Tibial nerve (tissue), 4 donors: ENCODE measurements at regions not wholly inside any gene's neighbourhood (a gene's known extent, or its start where the extent isn't known, plus 50 kb on each side); places are given as distances from the start of the nearest gene placed in this dataset.

Experiments used
- DNase-seq, 2 donors: peaks; one replicate each; pipeline ENCODE4 v3.0.0-alpha.2; 2019; ENCODE audit warnings: low spot score in 2 of 2
- H3K27ac ChIP-seq, 4 donors: fragments of 200-600 bp; sonication (generic) in 3 of 4; one replicate each; pipeline ENCODE4 v1.5.1; 2017 to 2019; ENCODE audit warnings: mild to moderate bottlenecking in 1 of 4
- H3K27me3 ChIP-seq, 2 donors: fragments of 200-600 bp; sonication (generic) in 1 of 2; one replicate each; pipeline versions ENCODE4 v1.5.1 to v1.6.0; 2017 to 2019
- H3K36me3 ChIP-seq, 3 donors: fragments of 200-600 bp; sonication (generic); one replicate each; pipeline ENCODE4 v1.5.1; 2018 to 2019
- H3K4me1 ChIP-seq, 4 donors: fragments of 200-600 bp; sonication (generic) in 3 of 4; one replicate each; pipeline ENCODE4 v1.5.1; 2017 to 2019
- H3K4me3 ChIP-seq, 4 donors: fragments of 200-600 bp; sonication (generic) in 3 of 4; one replicate each; pipeline ENCODE4 v1.5.1; 2017 to 2019; ENCODE audit warnings: mild to moderate bottlenecking in 1 of 4, moderate library complexity in 1 of 4
- H3K9me3 ChIP-seq, 4 donors: fragments of 200-600 bp; sonication (generic) in 3 of 4; one replicate each; pipeline ENCODE4 v1.5.1; 2017 to 2019
- EP300 ChIP-seq, 2 donors: sonication (generic); formaldehyde crosslinking; IDR thresholded peaks; one replicate each; pipeline ENCODE4 v1.6.1; 2017; ENCODE audit warnings: antibody characterized with exemption in 2 of 2, mild to moderate bottlenecking in 1 of 2
- POLR2A ChIP-seq, 2 donors: fragments of 450-650 bp; IDR thresholded peaks; one replicate each; pipeline ENCODE4 v1.6.1; 2017; ENCODE audit warnings: antibody characterized with exemption in 2 of 2, mild to moderate bottlenecking in 2 of 2, moderate library complexity in 2 of 2
- WGBS, 2 donors: methylation state at CpG; one replicate each; pipeline ENCODE4 v1.1.5; 2018; 5-methylcytosine and 5-hydroxymethylcytosine counted together
- TF ChIP-seq, protein P1 (sequence below), 5 experiments: fragments of 200-600 bp in 3 of 5; fragments of 450-650 bp in 2 of 5; sonication (generic) in 3 of 5; IDR thresholded peaks; one replicate each; pipeline ENCODE4 v1.5.1; 2016 to 2019; ENCODE audit warnings: antibody characterized with exemption in 5 of 5, mild to moderate bottlenecking in 3 of 5, moderate library complexity in 2 of 5

DNA sequence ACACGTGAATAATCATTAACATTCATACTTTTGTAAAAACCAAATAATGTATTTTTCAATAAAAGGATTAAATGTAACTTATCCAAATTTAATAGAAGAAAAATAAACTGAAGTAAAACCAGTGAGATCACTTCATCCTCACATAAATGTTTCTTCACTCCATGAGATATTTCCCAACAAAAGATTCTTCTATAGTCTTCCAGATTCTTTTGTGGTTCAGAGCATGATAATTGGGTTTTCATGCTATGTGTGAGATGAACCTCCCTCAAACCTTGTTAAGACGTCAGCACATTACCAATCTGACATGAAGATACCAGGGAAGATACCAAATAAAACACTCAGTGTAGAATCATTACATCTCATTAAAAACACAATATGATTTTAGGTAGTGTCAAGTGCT, 62.9 kb upstream of the OXGR1 start:
- H3K36me3 ChIP-seq: no peaks in the 10 kb centered on the region
- H3K27ac ChIP-seq: no peak overlapping the region
- H3K27me3 ChIP-seq: no peaks in the 10 kb centered on the region
- WGBS, 2 donors: 77 to 80% methylated on average over 2 of the region's 2 CpGs
- H3K9me3 ChIP-seq: peaks cover 0 to 14% (median 0%) of the 10 kb centered on the region in 4 donors
- H3K4me3 ChIP-seq: no peak overlapping the region
- H3K4me1 ChIP-seq: no peaks in the 10 kb centered on the region
- DNase-seq: no peak
- TF ChIP-seq POLR2A (IDR thresholded peaks at IDR 0.05): no peak
- no peak for TF ChIP-seq EP300 (IDR thresholded peaks at IDR 0.05)
- TF ChIP-seq, protein P1, sequence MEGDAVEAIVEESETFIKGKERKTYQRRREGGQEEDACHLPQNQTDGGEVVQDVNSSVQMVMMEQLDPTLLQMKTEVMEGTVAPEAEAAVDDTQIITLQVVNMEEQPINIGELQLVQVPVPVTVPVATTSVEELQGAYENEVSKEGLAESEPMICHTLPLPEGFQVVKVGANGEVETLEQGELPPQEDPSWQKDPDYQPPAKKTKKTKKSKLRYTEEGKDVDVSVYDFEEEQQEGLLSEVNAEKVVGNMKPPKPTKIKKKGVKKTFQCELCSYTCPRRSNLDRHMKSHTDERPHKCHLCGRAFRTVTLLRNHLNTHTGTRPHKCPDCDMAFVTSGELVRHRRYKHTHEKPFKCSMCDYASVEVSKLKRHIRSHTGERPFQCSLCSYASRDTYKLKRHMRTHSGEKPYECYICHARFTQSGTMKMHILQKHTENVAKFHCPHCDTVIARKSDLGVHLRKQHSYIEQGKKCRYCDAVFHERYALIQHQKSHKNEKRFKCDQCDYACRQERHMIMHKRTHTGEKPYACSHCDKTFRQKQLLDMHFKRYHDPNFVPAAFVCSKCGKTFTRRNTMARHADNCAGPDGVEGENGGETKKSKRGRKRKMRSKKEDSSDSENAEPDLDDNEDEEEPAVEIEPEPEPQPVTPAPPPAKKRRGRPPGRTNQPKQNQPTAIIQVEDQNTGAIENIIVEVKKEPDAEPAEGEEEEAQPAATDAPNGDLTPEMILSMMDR (IDR thresholded peaks at IDR 0.05): no peak

DNA sequence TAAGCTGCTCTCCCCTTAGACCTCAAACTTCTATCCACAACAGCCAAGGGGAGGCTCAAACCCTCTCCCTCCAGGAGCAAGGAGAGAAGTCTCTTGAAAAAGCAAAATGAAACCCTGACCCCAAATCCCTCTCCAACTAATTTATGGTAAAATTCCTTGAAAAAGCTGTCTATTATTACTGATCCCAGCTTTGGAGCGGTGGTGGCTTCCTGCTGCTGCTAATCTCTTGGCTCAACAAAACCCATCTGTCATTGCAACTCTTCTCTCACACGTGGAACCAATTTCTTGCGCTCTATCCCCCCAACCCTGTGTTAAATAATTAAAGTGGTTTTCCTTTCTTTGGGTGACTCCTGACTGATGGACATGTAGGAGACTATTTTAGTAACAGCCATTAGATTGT, 64.1 kb upstream of the OXGR1 start:
- WGBS, 2 donors: 51 to 70% methylated on average over 3 of the region's 3 CpGs
- H3K27ac ChIP-seq: no peak overlapping the region
- TF ChIP-seq, protein P1 (IDR thresholded peaks at IDR 0.05): no peak
- TF ChIP-seq POLR2A (IDR thresholded peaks at IDR 0.05): no peak
- TF ChIP-seq EP300 (IDR thresholded peaks at IDR 0.05): no peak
- no peak for DNase-seq
- no peaks in the 10 kb centered on the region for H3K4me1 ChIP-seq
- no peak overlapping the region for H3K4me3 ChIP-seq
- H3K27me3 ChIP-seq: no peaks in the 10 kb centered on the region
- H3K36me3 ChIP-seq: no peaks in the 10 kb centered on the region
- H3K9me3 ChIP-seq: peaks cover 0 to 14% (median 0%) of the 10 kb centered on the region in 4 donors

DNA sequence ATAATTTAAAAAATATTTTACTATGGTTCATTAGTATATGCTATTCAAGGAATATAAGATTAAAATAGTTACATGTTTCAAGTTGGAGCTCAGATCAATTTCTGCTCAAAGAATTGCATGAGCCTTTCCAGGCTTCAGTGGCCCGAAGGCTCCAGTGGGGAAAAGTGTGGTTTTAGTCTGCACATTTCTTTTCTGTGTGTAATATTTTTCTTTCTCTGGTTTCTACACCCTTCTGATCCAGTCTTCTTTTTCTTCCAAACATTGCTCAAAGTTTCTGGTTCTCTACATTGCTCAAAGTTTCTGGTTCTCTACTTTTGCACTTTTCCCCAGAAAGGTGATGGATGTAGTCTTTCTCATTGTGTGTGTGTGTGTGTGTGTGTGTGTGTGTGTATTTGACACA, 64.7 kb upstream of the OXGR1 start:
- TF ChIP-seq EP300 (IDR thresholded peaks at IDR 0.05) (no peak), POLR2A (IDR thresholded peaks at IDR 0.05) (no peak)
- TF ChIP-seq, protein P1 (IDR thresholded peaks at IDR 0.05): no peak
- no peaks in the 10 kb centered on the region for H3K36me3 ChIP-seq
- peaks cover 0 to 14% (median 0%) of the 10 kb centered on the region in 4 donors for H3K9me3 ChIP-seq
- no peaks in the 10 kb centered on the region for H3K27me3 ChIP-seq
- 63 to 70% methylated on average over 1 of the region's 1 CpG for WGBS, 2 donors
- DNase-seq: no peak
- no peaks in the 10 kb centered on the region for H3K4me1 ChIP-seq
- no peak overlapping the region for H3K27ac ChIP-seq
- no peak overlapping the region for H3K4me3 ChIP-seq

DNA sequence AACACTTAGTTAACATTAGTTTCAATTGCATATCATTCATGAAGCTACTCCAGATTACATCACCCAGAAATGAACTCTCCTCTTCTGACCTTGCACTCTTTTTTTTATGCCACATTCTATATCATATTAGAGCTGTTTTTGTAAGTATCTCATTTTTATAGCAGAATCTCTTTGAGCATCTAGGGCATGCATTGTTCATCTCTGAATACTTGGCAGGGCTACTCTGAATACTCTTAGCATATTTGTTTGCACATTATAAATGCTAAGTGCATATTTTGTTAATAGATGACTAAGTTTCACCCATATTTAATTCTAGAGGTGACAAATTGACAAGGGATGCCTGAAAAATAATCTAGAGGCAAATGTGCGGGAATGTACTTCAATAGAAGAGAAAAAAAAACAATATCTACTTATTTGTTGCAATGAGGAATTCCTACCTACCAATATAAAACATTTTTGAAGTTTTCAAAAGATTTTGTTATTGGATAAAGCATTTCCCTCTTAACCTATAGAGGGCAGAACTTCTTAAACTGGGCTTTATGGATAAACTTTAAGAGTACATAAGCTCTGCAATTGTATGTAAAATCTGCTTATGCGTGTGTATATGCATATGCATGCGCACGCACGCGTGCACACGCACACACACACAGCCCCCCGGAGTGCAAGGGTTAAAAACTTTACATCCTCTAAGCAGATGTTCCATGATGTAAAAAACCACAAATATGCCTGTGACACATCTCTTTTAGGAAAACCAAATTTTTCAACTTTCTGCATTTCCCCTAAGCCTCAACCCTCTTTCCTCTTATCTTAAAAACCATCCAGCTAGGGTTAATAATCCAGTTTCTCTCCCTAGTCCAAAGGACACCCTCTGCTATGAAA, 73.0 kb upstream of the OXGR1 start:
- Histone ChIP-seq H3K4me1 (no peaks in the 10 kb centered on the region), H3K27me3 (no peaks in the 10 kb centered on the region), H3K36me3 (no peaks in the 10 kb centered on the region), H3K9me3 (no peaks in the 10 kb centered on the region), H3K4me3 (no peak overlapping the region), H3K27ac (no peak overlapping the region)
- 87 to 90% methylated on average over 8 of the region's 8 CpGs for WGBS, 2 donors
- no peak for DNase-seq
- no peak for TF ChIP-seq EP300 (IDR thresholded peaks at IDR 0.05)
- no peak for TF ChIP-seq POLR2A (IDR thresholded peaks at IDR 0.05)
- TF ChIP-seq, protein P1 (IDR thresholded peaks at IDR 0.05): no peak

DNA sequence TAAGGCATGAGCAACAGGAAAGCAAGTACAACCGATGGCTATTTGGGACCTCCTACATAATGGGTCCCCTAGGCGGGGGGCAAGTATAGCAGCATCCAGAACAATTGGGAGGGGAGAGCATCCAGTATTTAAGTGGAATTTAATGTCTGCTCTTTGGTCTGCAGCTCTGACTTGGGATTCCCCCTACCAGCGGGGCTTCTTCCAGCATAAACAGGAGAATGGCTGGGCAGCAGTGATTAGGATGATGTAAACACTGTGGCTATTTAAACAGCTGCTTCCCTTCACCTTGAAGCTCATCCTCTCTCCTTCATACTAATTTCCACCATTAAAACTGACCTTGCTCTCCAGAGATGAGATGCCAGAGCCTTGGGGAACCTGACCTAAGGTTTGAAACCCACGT, 73.9 kb upstream of the OXGR1 start:
- H3K27me3 ChIP-seq: no peaks in the 10 kb centered on the region
- no peak overlapping the region for H3K4me3 ChIP-seq
- H3K36me3 ChIP-seq: no peaks in the 10 kb centered on the region
- 59 to 68% methylated on average over 4 of the region's 4 CpGs for WGBS, 2 donors
- no peak for DNase-seq
- H3K4me1 ChIP-seq: no peaks in the 10 kb centered on the region
- TF ChIP-seq, protein P1 (IDR thresholded peaks at IDR 0.05): no peak
- TF ChIP-seq EP300 (IDR thresholded peaks at IDR 0.05): no peak
- no peak for TF ChIP-seq POLR2A (IDR thresholded peaks at IDR 0.05)
- H3K9me3 ChIP-seq: peaks cover 0 to 2% (median under 1%) of the 10 kb centered on the region in 4 donors
- no peak overlapping the region for H3K27ac ChIP-seq
